Fibroblast of skin of scalp (primary cell): ENCODE measurements at regions not wholly inside any gene's neighbourhood (a gene's known extent, or its start where the extent isn't known, plus 50 kb on each side); places are given as distances from the start of the nearest gene placed in this dataset.

ENCODE experiments used
- DNase-seq: peaks from one replicate; pipeline ENCODE4 v3.0.0-alpha.2; 2013

DNA sequence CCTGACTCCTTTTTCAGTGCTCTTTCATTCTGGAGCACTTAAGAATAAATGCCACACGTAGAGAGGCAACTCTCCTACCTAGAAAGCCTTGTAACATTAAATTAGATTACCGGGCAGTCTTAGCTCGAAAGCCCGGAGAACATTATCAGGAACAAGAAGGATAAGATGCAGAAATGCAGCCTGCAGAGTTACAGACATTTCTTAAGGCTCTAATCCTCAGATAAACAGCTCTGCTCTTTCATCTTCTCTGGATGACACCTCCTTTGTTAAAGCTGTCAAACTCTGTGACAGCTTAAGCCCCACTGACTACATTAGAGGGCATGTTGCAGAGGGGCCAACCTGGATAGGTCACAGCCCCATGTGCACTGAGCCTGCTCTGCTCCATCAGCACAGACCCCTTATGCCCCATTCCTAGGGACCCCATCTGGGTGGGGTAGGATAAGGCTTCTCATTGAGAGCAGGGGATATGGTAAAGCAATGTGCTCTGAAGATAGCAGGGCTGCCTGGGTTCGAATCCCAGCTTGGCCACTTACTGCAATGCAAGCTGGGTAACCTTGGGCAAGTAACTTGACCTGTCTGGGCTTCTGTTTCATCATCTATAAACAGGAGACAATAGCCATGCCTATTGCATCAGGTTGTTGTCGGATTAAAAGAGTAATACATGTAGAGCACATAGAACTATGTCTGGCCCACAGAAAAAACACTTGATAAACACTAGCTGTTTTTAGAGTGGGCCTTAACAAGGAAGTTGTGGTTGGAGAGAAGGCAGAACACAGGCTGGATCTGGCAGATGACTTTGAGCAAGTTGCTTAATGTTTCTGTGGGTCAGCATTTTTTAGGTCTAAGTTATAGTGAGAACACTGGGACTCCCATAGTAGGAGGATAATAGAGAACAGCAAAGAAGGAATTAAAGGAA, 111.4 kb downstream of the THNSL2 start:
- DNase-seq: no peak

DNA sequence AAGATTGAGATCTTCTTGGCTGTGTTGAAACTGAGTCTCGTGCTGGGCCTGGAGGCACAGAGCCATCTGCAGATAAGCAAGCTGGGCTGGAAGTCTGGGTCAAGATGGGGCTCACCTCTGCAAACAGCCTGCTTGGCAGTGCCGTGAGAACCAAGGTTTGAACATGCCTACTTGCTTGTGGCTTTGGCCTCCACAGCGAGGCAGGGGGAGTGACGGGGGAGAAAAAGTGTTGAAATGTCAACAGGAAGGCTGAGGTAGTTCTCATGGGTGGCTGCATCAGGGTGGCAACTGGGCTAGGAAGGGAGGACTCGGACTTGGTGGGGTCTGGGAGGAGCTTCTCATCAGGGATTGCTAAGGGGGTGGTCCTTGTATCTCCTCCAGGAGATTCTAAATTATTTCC, 99.7 kb downstream of the THNSL2 start:
- no peak for DNase-seq

DNA sequence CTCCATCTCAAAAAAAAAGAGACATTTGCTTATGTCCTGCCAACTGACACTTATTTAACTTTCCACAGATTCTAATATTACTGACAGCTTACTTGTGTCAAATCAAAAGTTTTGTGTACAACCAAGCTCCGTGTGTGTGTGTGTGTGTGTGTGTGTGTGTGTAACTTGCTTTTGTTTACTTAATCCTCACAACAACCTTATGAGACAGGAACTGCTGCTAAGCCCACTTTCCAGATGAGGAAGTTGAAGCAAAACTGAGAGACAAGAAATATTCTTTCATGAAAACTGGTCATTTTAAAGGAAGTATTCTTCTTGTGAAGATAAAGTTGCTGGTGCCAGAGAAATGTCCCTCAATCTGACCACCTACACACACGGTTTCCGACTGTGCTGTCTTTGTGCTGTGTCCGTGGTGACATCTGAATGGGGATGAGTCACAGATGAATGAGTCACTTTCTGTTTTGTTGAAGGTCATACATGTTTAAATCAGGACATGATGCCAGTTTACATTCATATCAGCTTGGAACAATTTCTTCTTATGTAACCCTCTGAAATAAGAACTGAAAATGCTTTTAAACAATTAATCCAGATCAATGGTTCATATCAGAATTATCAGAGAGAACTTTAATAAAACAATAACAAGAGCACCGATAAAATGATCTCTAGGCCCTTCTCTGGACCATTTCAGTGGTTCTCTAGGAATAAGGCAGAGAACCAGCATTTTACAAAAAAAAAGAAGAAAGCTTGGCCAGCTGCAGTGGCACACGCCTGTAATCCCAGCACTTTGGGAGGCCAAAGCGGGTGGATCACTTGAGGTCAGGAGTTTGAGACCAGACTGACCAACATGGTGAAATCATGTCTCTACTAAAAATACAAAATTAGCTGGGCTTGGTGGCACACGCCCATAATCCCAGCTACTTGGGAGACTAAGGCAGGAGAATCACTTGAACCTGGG, 95.5 kb downstream of the THNSL2 start:
- DNase-seq: peak; percentile 22

DNA sequence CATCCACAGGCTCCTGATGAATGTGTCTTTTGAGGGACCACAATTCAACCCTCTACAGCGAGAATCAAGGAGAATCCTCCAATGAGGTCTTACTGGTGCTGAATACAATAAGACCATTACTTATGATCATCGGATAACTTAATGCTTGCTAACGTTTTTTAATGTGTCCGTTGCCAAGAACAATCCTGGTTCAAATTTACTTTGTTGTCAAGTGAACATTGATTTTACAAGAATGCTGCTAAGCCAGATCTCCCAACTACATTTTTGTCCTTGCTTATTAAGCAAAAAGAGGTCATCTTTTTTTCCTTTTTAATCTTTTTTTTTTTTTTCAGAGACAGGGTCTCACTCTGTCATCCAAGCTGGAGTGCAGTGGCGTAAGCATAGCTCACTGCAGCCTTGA, 93.7 kb downstream of the THNSL2 start:
- no peak for DNase-seq

DNA sequence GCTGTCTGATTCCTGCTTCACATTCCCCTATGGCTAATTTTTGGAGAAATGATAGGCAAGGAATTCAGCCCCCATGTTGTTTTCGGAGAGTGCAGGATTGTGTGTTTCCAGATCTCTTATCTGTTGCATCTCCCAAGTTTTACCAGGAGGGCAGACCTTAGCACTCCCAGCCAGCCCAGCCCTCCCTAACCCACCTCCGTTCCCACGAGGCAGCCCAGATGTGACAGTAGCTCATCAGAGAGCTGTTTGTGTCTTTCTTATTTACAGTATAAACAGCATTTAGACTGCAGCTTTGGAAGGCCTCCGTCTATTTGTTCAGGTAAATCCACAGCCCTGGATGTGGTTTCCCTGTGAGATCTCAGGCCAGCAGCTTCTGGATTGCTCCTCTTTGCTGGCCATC, 91.6 kb downstream of the THNSL2 start:
- no peak for DNase-seq

DNA sequence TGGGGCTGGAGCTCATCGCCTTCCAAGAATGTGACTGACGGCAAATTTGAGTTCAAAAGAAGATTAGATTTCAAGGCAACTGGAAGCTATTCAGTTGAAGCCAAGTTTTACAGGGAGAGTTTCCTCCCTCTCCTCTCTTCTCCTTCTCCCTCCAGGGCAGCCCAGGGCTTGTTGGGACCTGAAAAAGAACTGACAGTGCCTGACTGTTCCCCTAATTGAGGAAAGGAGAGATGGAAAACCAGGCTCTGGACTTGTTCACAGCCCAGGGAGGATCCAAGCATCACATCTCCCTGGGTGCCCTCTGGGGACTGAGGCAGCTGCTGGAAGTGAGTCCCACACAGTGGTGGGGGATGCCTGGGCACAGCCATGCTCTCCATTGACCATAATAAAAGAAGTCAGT, 88.1 kb downstream of the THNSL2 start:
- DNase-seq: no peak

DNA sequence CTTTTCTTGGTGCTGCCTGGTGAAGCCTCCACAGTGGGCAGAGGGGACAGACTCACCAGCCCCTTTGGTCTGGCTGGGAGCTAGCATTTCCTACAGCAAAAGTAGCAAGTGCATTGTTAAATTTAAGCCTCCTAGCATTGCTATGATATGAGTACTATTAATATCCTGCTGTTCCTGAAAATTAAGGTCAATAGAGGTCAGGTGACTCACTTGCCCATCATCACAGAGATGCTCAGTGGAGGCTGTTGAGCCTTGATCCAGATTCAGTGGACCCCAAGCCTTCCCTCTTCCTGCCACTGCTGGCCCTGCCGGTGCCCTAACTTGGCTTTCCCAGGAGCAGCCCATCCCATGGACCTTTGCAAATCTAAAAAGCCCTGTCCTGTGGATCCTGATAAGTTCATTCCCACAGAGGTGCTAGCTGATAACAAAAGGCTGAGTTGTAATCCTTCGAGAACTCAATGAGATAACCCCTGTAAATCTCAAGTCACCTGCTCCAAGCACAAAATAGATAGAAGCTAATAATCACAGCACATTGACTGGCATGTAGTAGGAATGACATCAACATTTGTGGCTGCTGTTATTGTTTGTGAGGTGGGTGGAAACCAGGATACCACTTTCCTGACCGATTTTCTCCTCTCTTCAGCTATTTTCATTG, 84.4 kb downstream of the THNSL2 start:
- no peak for DNase-seq

DNA sequence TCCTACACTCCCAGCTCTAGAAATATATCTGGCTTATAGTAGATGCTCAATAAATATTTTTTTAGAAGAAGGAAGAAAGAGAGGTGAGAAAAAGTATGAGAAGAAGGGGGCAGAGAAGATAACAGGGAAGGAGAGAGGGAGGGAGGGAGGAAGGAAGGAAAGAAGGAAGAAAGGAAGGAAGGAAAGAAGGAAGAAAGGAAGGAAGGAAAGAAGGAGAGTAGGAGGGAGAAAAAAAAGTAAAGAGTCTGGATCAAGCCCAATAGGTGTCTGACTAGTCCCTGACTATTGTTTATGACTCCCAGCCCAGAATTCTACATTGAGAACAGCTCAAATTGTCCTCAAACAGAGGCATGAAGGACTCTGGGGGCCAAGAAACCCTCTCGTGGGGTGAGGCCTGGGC, 83.9 kb downstream of the THNSL2 start:
- DNase-seq: no peak

DNA sequence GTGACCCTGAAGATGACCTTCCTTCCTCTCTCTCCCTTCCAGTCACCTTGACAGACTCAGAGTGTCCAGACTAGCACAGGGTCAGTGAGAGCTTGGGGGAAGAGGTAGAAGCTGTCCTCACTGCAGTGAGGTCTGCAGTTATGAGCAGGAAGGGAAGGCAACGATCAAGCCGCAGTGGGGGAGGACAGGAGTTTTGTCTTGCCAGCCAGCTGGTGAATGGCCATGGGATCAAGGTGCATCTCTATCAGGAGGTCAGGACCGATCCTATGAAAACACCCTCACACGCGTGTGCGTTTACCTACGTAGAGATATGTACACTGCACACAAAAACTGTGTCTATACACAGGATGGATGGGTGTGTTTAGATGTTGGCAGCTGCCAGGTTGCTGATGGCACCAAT, 83.2 kb downstream of the THNSL2 start:
- no peak for DNase-seq

DNA sequence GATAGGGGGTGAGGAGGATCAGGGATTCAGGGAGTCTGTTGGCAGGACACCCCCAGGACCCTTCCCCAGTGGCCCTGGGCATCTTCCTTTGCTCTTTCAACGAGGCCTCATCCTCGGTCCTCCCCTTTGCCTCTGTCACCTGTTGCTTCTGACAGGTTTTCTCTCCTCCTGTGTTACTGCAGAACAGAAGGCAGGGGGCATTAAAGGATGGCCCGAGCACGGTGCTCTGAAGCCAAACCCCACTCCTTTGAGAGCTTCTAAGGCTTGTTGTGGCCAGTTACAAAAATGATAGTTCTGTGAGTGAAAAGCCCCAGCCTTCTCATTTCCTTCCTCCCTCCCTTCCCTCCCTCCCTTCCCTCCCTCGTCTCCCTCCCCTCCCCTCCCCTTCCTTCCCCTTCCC, 82.5 kb downstream of the THNSL2 start:
- DNase-seq: no peak

DNA sequence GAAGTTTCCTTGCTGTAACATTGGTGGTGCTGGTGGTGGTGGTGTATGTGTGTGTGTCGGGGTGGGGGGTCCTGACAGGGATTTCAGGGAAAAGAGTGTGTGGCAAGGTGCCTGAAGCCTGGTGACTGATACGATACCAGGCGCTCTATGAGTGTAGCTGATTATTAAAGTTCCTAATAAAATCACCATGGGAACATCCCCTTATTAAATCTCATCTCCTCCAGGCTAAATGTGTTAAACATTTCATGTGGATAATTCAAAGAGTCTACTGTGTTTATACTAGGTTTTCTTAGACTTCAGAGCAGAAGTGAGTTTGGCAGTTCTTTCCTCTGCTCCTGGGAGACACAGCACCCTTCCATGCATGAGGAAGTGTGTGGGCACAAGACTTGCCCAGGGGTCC, 82.0 kb downstream of the THNSL2 start:
- no peak for DNase-seq

DNA sequence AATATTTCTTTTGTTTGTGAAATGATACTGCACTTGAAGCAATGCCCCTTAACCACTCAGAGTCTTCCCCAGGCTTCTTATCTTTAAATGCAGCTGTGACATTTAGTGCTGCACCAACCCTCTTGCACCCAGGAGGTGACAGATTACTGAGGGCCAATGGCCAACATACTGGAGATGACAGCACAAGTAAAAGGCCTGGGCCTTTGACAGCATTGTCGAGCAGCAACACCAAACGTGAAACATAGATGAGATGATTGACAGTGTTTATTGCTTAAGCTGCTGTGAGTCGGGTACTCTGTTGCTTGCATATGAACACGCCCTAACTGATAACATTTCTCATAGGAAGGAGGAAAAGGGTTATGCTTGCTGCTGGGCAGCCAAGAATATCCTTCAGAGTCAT, 80.3 kb downstream of the THNSL2 start:
- no peak for DNase-seq

DNA sequence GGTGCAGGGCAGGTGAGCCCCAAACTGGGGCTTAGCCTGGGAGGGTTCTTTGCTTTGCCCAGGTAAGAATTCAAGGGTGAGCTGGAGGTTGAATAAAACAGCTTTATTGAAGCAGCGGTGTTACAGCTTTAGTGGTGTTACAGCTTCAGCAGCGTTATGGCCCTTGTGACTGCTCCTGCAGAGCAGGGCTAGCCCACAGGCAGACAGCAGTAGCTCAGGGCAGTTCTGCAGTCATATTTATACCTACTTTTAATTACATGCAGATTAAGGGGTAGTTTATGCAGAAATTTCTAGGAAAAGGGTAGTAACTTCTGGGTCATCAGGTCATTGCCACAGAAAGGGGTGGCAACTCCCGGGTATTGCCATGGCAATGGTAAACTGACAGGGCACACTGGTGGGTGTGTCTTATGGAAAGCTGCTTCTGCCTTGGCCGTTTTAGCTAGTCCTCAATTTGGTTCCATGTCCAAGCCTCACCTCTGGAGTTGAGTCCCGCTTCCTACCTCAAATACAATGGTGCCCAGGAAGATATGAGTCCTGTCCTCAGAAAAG, 78.2 kb downstream of the THNSL2 start:
- DNase-seq: no peak

DNA sequence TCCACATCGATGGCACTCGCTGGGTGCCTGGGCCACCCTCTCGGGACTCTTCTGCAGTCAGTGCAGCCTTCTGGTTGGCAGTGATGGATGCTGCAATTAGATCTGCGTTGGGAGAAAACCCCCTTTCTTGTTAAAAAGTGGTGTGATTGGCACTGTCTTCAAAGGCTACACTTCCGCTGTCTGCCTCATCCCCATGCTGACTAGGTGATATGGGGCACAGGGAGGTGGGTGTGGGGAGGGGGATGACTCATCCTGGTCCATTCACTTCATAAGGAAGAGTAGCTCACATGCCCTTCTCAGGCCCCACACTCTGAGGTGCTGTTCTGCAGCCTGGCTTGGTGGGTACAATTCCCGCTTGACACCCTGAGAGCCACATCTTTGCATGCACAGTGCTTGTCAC, 77.4 kb downstream of the THNSL2 start:
- no peak for DNase-seq

DNA sequence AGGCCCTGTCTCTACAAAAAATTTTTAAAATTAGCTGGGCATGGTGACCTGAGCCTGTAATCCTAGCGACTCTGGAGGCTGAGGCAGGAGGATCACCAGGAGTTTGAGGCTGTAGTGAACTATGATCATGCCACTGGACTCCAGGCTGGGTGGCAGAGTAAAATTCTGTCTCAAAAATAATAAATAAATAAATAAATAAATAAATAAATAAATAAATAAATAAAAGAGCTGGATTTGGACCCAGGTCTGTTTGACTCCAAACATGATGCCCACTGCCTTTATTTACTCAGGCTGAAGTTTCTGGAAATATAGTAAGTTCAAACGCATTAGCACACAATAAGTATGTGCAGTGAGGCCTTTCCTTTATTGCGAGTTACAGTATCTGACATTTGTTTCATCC, 75.0 kb downstream of the THNSL2 start:
- DNase-seq: no peak

DNA sequence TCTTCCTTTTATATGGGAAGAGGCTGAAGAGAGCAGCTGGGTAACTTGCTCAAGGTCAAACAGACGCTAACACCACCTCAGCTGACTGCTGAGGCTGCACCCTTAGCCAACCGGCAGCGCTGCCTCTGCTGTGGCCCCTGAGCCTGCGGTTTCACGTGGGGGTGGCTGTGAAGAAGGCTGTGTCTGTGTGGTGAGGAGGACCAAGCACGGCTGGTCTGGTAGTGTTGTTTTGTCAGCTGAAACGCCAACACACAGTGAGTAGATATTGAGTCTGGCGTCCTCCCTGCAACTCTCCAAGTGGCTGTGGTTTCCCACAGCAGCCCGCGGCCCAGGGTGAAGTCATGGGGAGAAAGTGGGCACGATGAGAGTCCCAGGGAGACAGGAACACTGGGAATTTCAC, 69.6 kb downstream of the THNSL2 start:
- no peak for DNase-seq

DNA sequence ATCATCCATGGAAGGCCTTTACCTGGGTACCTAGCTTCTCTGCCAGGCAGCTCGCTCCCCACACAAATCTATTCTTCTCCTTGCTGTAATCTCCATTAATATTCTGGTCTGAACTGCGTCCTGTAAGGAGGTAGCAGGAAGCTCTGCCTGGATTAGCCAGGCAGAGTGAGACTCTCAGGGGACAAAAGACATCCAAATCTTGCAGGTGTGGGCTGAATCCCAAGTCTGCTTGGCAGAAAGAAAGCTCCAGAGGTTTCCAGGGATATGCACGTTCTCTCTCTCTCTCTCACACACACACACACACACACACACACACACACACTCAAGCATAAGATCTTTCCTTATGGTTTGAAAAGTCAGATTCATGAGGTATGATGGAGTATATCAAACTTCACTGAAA, 66.5 kb downstream of the THNSL2 start:
- DNase-seq: no peak
